ENCODE measurements at regions not wholly inside any gene's neighbourhood (a gene's known extent, or its start where the extent isn't known, plus 50 kb on each side); places are given as distances from the start of the nearest gene placed in this dataset.

GRCh38 chr3:191631496-191631895 lies 170.5 kb downstream of the PYDC2 start:
- Histone ChIP-seq H3K36me3 (ENCODE audit: low read depth) (no peaks in the 10 kb centered on the region), H3K4me3 (ENCODE audit: severe bottlenecking) (no peak overlapping the region), H3K4me1 (ENCODE audit: insufficient read depth, poor library complexity, severe bottlenecking) (no peaks in the 10 kb centered on the region), H3K27ac (ENCODE audit: poor library complexity, severe bottlenecking) (no peak overlapping the region), H3K9me3 (ENCODE audit: severe bottlenecking) (no peaks in the 10 kb centered on the region), H3K27me3 (ENCODE audit: insufficient read depth, poor library complexity, severe bottlenecking) (no peaks in the 10 kb centered on the region)
- TF ChIP-seq CTCF (IDR thresholded peaks at IDR 0.05; ENCODE audit: poor library complexity, severe bottlenecking) = no peak
- ATAC-seq (ENCODE audit: low read depth) (no peak), DNase-seq (ENCODE audit: low spot score) (no peak)

- H3K27ac ChIP-seq (ENCODE audit: poor library complexity, severe bottlenecking) = no peak overlapping the region
- H3K27me3 ChIP-seq (ENCODE audit: insufficient read depth, poor library complexity, severe bottlenecking) = no peaks in the 10 kb centered on the region
- DNase-seq (ENCODE audit: low spot score) (no peak), ATAC-seq (ENCODE audit: low read depth) (no peak)
- no peaks in the 10 kb centered on the region for H3K36me3 ChIP-seq (ENCODE audit: low read depth)
- no peak for TF ChIP-seq CTCF (IDR thresholded peaks at IDR 0.05; ENCODE audit: poor library complexity, severe bottlenecking)
- H3K4me1 ChIP-seq (ENCODE audit: insufficient read depth, poor library complexity, severe bottlenecking) = no peaks in the 10 kb centered on the region
- no peak overlapping the region for H3K4me3 ChIP-seq (ENCODE audit: severe bottlenecking)
- H3K9me3 ChIP-seq (ENCODE audit: severe bottlenecking) = no peaks in the 10 kb centered on the region
These were observed 173.9 kb downstream of the PYDC2 start for GRCh38 chr3:191634902-191635301.

GRCh38 chr3:191637611-191638010 lies 176.6 kb downstream of the PYDC2 start:
- ATAC-seq (ENCODE audit: low read depth) (no peak), DNase-seq (ENCODE audit: low spot score) (no peak)
- Histone ChIP-seq H3K9me3 (ENCODE audit: severe bottlenecking) (no peaks in the 10 kb centered on the region), H3K27me3 (ENCODE audit: insufficient read depth, poor library complexity, severe bottlenecking) (no peaks in the 10 kb centered on the region), H3K27ac (ENCODE audit: poor library complexity, severe bottlenecking) (no peak overlapping the region), H3K4me1 (ENCODE audit: insufficient read depth, poor library complexity, severe bottlenecking) (no peaks in the 10 kb centered on the region), H3K36me3 (ENCODE audit: low read depth) (no peaks in the 10 kb centered on the region), H3K4me3 (ENCODE audit: severe bottlenecking) (no peak overlapping the region)
- TF ChIP-seq CTCF (IDR thresholded peaks at IDR 0.05; ENCODE audit: poor library complexity, severe bottlenecking) = no peak

- H3K4me3 ChIP-seq (ENCODE audit: severe bottlenecking) = no peak overlapping the region
- no peaks in the 10 kb centered on the region for H3K27me3 ChIP-seq (ENCODE audit: insufficient read depth, poor library complexity, severe bottlenecking)
- H3K36me3 ChIP-seq (ENCODE audit: low read depth) = no peaks in the 10 kb centered on the region
- no peak overlapping the region for H3K27ac ChIP-seq (ENCODE audit: poor library complexity, severe bottlenecking)
- no peak for DNase-seq (ENCODE audit: low spot score)
- H3K9me3 ChIP-seq (ENCODE audit: severe bottlenecking) = no peaks in the 10 kb centered on the region
- ATAC-seq (ENCODE audit: low read depth) = no peak
- H3K4me1 ChIP-seq (ENCODE audit: insufficient read depth, poor library complexity, severe bottlenecking) = no peaks in the 10 kb centered on the region
- no peak for TF ChIP-seq CTCF (IDR thresholded peaks at IDR 0.05; ENCODE audit: poor library complexity, severe bottlenecking)
These were observed 180.8 kb downstream of the PYDC2 start for GRCh38 chr3:191641789-191642188.

GRCh38 chr3:191644291-191644690 lies 183.3 kb downstream of the PYDC2 start:
- no peaks in the 10 kb centered on the region for H3K36me3 ChIP-seq (ENCODE audit: low read depth)
- no peak overlapping the region for H3K27ac ChIP-seq (ENCODE audit: poor library complexity, severe bottlenecking)
- H3K4me1 ChIP-seq (ENCODE audit: insufficient read depth, poor library complexity, severe bottlenecking) = no peaks in the 10 kb centered on the region
- H3K4me3 ChIP-seq (ENCODE audit: severe bottlenecking) = no peak overlapping the region
- DNase-seq (ENCODE audit: low spot score) (no peak), ATAC-seq (ENCODE audit: low read depth) (no peak)
- no peak for TF ChIP-seq CTCF (IDR thresholded peaks at IDR 0.05; ENCODE audit: poor library complexity, severe bottlenecking)
- H3K27me3 ChIP-seq (ENCODE audit: insufficient read depth, poor library complexity, severe bottlenecking) = no peaks in the 10 kb centered on the region
- no peaks in the 10 kb centered on the region for H3K9me3 ChIP-seq (ENCODE audit: severe bottlenecking)
